ENCODE measurements at regions not wholly inside any gene's neighbourhood (a gene's known extent, or its start where the extent isn't known, plus 50 kb on each side); places are given as distances from the start of the nearest gene placed in this dataset.
"Not testable (repeated sequence)": the region's sequence is repeated elsewhere in the genome, so short reads cannot be mapped to it uniquely, and the experiment has no call there.

- Histone ChIP-seq H3K4me1 (ENCODE audit: control insufficient read depth in 2 of 2, insufficient read depth in 2 of 2, low read length in 2 of 2) (no peaks in the 10 kb centered on the region), H3K4me3 (ENCODE audit: low read length) (no peak overlapping the region), H3K27me3 (ENCODE audit: control insufficient read depth in 2 of 2, insufficient read depth in 2 of 2, low read length in 2 of 2) (no peaks in the 10 kb centered on the region), H3K9me3 (ENCODE audit: control insufficient read depth in 2 of 3, low read length in 3 of 3) (no peaks in the 10 kb centered on the region), H3K36me3 (ENCODE audit: control insufficient read depth in 2 of 3, insufficient read depth in 3 of 3, low read length in 3 of 3) (no peaks in the 10 kb centered on the region), H3K27ac (ENCODE audit: low read depth, low read length) (no peak overlapping the region)
- Mint-ChIP-seq H3K27ac (no peak overlapping the region), H3K9me3 (peaks cover 0 to 5% (median 0%) of the 10 kb centered on the region in 11 donors), H3K4me3 (no peak overlapping the region), H3K27me3 (no peaks in the 10 kb centered on the region), H3K36me3 (peaks cover 0 to 4% (median 0%) of the 10 kb centered on the region in 5 donors), H3K4me1 (peaks cover 1 to 18% (median 9%) of the 10 kb centered on the region in 7 donors)
- DNase-seq (no peak), ATAC-seq (no peak)
- intact Hi-C loops (cut with micrococcal nuclease) = no loop called here
- CTCF ChIA-PET = no interaction called here
- POLR2A ChIA-PET = no interaction called here
Measured at GRCh38 chr6:15885624-15886023, 222.8 kb upstream of the DTNBP1 start.

GRCh38 chr6:15883593-15883992 is 220.8 kb upstream of the DTNBP1 start:
- H3K27me3 ChIP-seq (ENCODE audit: control insufficient read depth in 2 of 2, insufficient read depth in 2 of 2, low read length in 2 of 2); POLR2A ChIA-PET; H3K36me3 Mint-ChIP-seq; H3K36me3 ChIP-seq (ENCODE audit: control insufficient read depth in 2 of 3, insufficient read depth in 3 of 3, low read length in 3 of 3); ATAC-seq; H3K27ac Mint-ChIP-seq; CTCF ChIA-PET; H3K9me3 Mint-ChIP-seq; H3K4me3 Mint-ChIP-seq; H3K4me1 ChIP-seq (ENCODE audit: control insufficient read depth in 2 of 2, insufficient read depth in 2 of 2, low read length in 2 of 2); H3K27ac ChIP-seq (ENCODE audit: low read depth, low read length); intact Hi-C loops (cut with micrococcal nuclease); DNase-seq; H3K27me3 Mint-ChIP-seq; H3K9me3 ChIP-seq (ENCODE audit: control insufficient read depth in 2 of 3, low read length in 3 of 3); H3K4me3 ChIP-seq (ENCODE audit: low read length): not testable (repeated sequence)
- peaks cover 19 to 33% (median 21%) of the 10 kb centered on the region in 7 donors for H3K4me1 Mint-ChIP-seq

DNA sequence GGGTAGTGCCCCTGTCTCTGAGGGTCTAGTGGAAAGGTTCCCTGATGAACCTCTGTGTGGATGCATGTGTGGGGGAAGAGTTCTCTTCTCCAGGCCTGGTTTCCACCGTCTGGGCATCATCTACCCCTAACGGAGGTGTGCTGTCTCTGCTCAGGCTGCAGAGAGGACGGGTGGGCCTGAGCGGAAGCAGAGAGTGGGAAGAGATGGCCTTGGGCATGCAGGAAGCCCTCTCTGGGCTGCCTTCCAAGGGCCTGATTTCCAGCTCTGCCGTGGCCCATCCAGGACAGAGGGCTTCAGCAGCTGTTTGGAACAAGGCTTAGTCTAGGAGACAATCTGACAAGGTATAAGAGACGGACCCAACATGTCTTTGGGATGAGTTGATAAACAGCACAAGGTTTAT is 220.1 kb upstream of the DTNBP1 start:
- Mint-ChIP-seq H3K9me3 (peaks cover 0 to 5% (median 0%) of the 10 kb centered on the region in 11 donors), H3K4me1 (peaks cover 18 to 33% (median 21%) of the 10 kb centered on the region in 7 donors), H3K4me3 (no peak overlapping the region), H3K27ac (no peak overlapping the region), H3K27me3 (peaks cover 0 to 3% (median 0%) of the 10 kb centered on the region in 5 donors), H3K36me3 (peaks cover 0 to 4% (median 0%) of the 10 kb centered on the region in 5 donors)
- Histone ChIP-seq H3K36me3 (ENCODE audit: control insufficient read depth in 2 of 3, insufficient read depth in 3 of 3, low read length in 3 of 3) (no peaks in the 10 kb centered on the region), H3K4me1 (ENCODE audit: control insufficient read depth in 2 of 2, insufficient read depth in 2 of 2, low read length in 2 of 2) (peaks cover 3 to 6% of the 10 kb centered on the region in 2 donors), H3K4me3 (ENCODE audit: low read length) (no peak overlapping the region), H3K9me3 (ENCODE audit: control insufficient read depth in 2 of 3, low read length in 3 of 3) (no peaks in the 10 kb centered on the region), H3K27me3 (ENCODE audit: control insufficient read depth in 2 of 2, insufficient read depth in 2 of 2, low read length in 2 of 2) (no peaks in the 10 kb centered on the region), H3K27ac (ENCODE audit: low read depth, low read length) (no peak overlapping the region)
- no peak for ATAC-seq
- POLR2A ChIA-PET = no interaction called here
- intact Hi-C loops (cut with micrococcal nuclease) = no loop called here
- no peak for DNase-seq
- CTCF ChIA-PET = no interaction called here

- peaks cover 3 to 6% of the 10 kb centered on the region in 2 donors for H3K4me1 ChIP-seq (ENCODE audit: control insufficient read depth in 2 of 2, insufficient read depth in 2 of 2, low read length in 2 of 2)
- peaks cover 0 to 5% (median 0%) of the 10 kb centered on the region in 11 donors for H3K9me3 Mint-ChIP-seq
- POLR2A ChIA-PET = no interaction called here
Measured at GRCh38 chr6:15882345-15882744, 219.5 kb upstream of the DTNBP1 start.

DNA sequence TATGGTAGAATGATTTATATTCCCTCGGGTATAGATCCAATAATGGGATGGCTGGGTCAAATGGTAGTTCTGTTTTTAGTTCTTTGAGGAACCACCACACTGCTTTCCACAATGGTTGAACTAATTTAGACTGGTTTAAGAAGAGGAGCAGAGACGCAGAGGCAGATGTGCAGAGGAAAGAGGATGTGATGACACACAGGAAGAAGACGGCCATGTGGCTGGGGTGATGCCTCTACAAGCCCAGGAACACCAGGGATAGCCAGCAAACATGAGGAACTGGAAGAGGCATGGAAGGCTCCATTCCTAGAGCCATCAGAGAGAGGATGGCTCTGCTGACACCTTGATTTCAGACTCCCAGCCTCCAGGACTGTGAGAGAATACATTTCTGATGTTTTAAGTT is 218.3 kb upstream of the DTNBP1 start:
- Histone ChIP-seq H3K9me3 (ENCODE audit: control insufficient read depth in 2 of 3, low read length in 3 of 3) (no peaks in the 10 kb centered on the region), H3K4me1 (ENCODE audit: control insufficient read depth in 2 of 2, insufficient read depth in 2 of 2, low read length in 2 of 2) (peaks cover 3 to 6% of the 10 kb centered on the region in 2 donors), H3K36me3 (ENCODE audit: control insufficient read depth in 2 of 3, insufficient read depth in 3 of 3, low read length in 3 of 3) (no peaks in the 10 kb centered on the region), H3K27me3 (ENCODE audit: control insufficient read depth in 2 of 2, insufficient read depth in 2 of 2, low read length in 2 of 2) (no peaks in the 10 kb centered on the region), H3K27ac (ENCODE audit: low read depth, low read length) (no peak overlapping the region), H3K4me3 (ENCODE audit: low read length) (no peak overlapping the region)
- ATAC-seq (peak; percentile 58), DNase-seq (no peak)
- peaks cover 0 to 3% (median 0%) of the 10 kb centered on the region in 5 donors for H3K27me3 Mint-ChIP-seq
- peaks cover 17 to 28% (median 21%) of the 10 kb centered on the region in 7 donors for H3K4me1 Mint-ChIP-seq
- intact Hi-C loops (cut with micrococcal nuclease) = no loop called here
- peaks cover 0 to 5% (median 0%) of the 10 kb centered on the region in 11 donors for H3K9me3 Mint-ChIP-seq
- H3K4me3 Mint-ChIP-seq = no peak overlapping the region
- no peak overlapping the region for H3K27ac Mint-ChIP-seq
- H3K36me3 Mint-ChIP-seq = peaks cover 0 to 4% (median 0%) of the 10 kb centered on the region in 5 donors
- ChIA-PET CTCF (no interaction called here), POLR2A (no interaction called here)

More at GRCh38 chr6:15882345-15882744, 219.5 kb upstream of the DTNBP1 start:
- DNase-seq (no peak), ATAC-seq (no peak)
- H3K4me3 Mint-ChIP-seq = no peak overlapping the region
- Histone ChIP-seq H3K9me3 (ENCODE audit: control insufficient read depth in 2 of 3, low read length in 3 of 3) (no peaks in the 10 kb centered on the region), H3K27me3 (ENCODE audit: control insufficient read depth in 2 of 2, insufficient read depth in 2 of 2, low read length in 2 of 2) (no peaks in the 10 kb centered on the region), H3K4me3 (ENCODE audit: low read length) (no peak overlapping the region), H3K27ac (ENCODE audit: low read depth, low read length) (no peak overlapping the region), H3K36me3 (ENCODE audit: control insufficient read depth in 2 of 3, insufficient read depth in 3 of 3, low read length in 3 of 3) (no peaks in the 10 kb centered on the region)
- H3K36me3 Mint-ChIP-seq = peaks cover 0 to 4% (median 0%) of the 10 kb centered on the region in 5 donors
- H3K4me1 Mint-ChIP-seq = peaks cover 18 to 28% (median 21%) of the 10 kb centered on the region in 7 donors
- no peak overlapping the region for H3K27ac Mint-ChIP-seq
- H3K27me3 Mint-ChIP-seq = peaks cover 0 to 3% (median 0%) of the 10 kb centered on the region in 5 donors
- CTCF ChIA-PET = no interaction called here
- intact Hi-C loops (cut with micrococcal nuclease) = no loop called here

- H3K9me3 ChIP-seq (ENCODE audit: control insufficient read depth in 2 of 3, low read length in 3 of 3) = no peaks in the 10 kb centered on the region
- H3K27ac ChIP-seq (ENCODE audit: low read depth, low read length) = no peak overlapping the region
- H3K36me3 ChIP-seq (ENCODE audit: control insufficient read depth in 2 of 3, insufficient read depth in 3 of 3, low read length in 3 of 3) = no peaks in the 10 kb centered on the region
- Mint-ChIP-seq H3K27ac (peak overlapping the region in 5 of 9 donors; percentile 3 to 52 (median 27)), H3K4me3 (peak overlapping the region in 6 of 10 donors; percentile 5 to 68 (median 36)), H3K4me1 (peaks cover 17 to 28% (median 21%) of the 10 kb centered on the region in 7 donors), H3K27me3 (peaks cover 0 to 3% (median 0%) of the 10 kb centered on the region in 5 donors), H3K9me3 (peaks cover 0 to 5% (median 0%) of the 10 kb centered on the region in 11 donors), H3K36me3 (peaks cover 0 to 4% (median 0%) of the 10 kb centered on the region in 5 donors)
- CTCF ChIA-PET = no interaction called here
- DNase-seq = no peak
- no peaks in the 10 kb centered on the region for H3K27me3 ChIP-seq (ENCODE audit: control insufficient read depth in 2 of 2, insufficient read depth in 2 of 2, low read length in 2 of 2)
- H3K4me1 ChIP-seq (ENCODE audit: control insufficient read depth in 2 of 2, insufficient read depth in 2 of 2, low read length in 2 of 2) = peaks cover 3 to 6% of the 10 kb centered on the region in 2 donors
- POLR2A ChIA-PET = no interaction called here
- intact Hi-C loops (cut with micrococcal nuclease) = no loop called here
- no peak overlapping the region for H3K4me3 ChIP-seq (ENCODE audit: low read length)
- no peak for ATAC-seq
Measured at GRCh38 chr6:15880262-15880973, 217.6 kb upstream of the DTNBP1 start.
